Trophoblast cell (in vitro differentiated cells and primary cell): ENCODE measurements at regions not wholly inside any gene's neighbourhood (a gene's known extent, or its start where the extent isn't known, plus 50 kb on each side); places are given as distances from the start of the nearest gene placed in this dataset.
"Not testable (repeated sequence)": the region's sequence is repeated elsewhere in the genome, so short reads cannot be mapped to it uniquely, and the experiment has no call there.

Experiments used
- DNase-seq, 2 donors: peaks; one replicate each; pipeline ENCODE4 v3.0.0-alpha.2; 2016
- H2AFZ ChIP-seq: 2 replicates; pipeline ENCODE4 v1.6.1; 2013; ENCODE audit warnings: low read length, moderate library complexity, mild to moderate bottlenecking; ENCODE audit not compliant: insufficient read depth, poor library complexity
- H2AK5ac ChIP-seq: 2 replicates; pipeline ENCODE4 v1.6.1; 2013; ENCODE audit warnings: mild to moderate bottlenecking, low read length
- H2BK120ac ChIP-seq: 2 replicates; pipeline ENCODE4 v1.6.1; 2013; ENCODE audit warnings: low read length, mild to moderate bottlenecking, moderate library complexity; ENCODE audit not compliant: insufficient read depth, poor library complexity
- H2BK12ac ChIP-seq: 2 replicates; pipeline ENCODE4 v1.6.1; 2013; ENCODE audit warnings: mild to moderate bottlenecking, low read length, moderate library complexity
- H2BK5ac ChIP-seq: 2 replicates; pipeline ENCODE4 v1.6.1; 2013; ENCODE audit warnings: low read length, low read depth, moderate library complexity, mild to moderate bottlenecking; ENCODE audit not compliant: poor library complexity
- H3K14ac ChIP-seq: 2 replicates; pipeline ENCODE4 v1.6.1; 2013; ENCODE audit warnings: mild to moderate bottlenecking, low read length
- H3K18ac ChIP-seq: 2 replicates; pipeline ENCODE4 v1.6.1; 2013; ENCODE audit warnings: mild to moderate bottlenecking, low read length
- H3K23ac ChIP-seq: 2 replicates; pipeline ENCODE4 v1.6.1; 2013; ENCODE audit warnings: low read length
- H3K27ac ChIP-seq: 2 replicates; pipeline ENCODE4 v1.5.1; 2013; ENCODE audit warnings: low read depth, mild to moderate bottlenecking, inconsistent platforms, low read length, moderate library complexity
- H3K27me3 ChIP-seq: 2 replicates; pipeline ENCODE4 v1.6.1; 2013; ENCODE audit warnings: inconsistent platforms, mild to moderate bottlenecking, low read length, moderate library complexity; ENCODE audit not compliant: insufficient read depth
- H3K36me3 ChIP-seq, 2 experiments: 1 replicate in 1 of 2; 2 replicates in 1 of 2; pipeline ENCODE4 v1.6.1; 2013; ENCODE audit warnings: low read length in 2 of 2, mild to moderate bottlenecking in 2 of 2, moderate library complexity in 1 of 2; ENCODE audit not compliant: insufficient read depth in 2 of 2, control insufficient read depth in 1 of 2
- H3K4ac ChIP-seq: 2 replicates; pipeline ENCODE4 v1.6.1; 2013; ENCODE audit warnings: low read depth, mild to moderate bottlenecking, low read length, moderate library complexity
- H3K4me1 ChIP-seq, 2 experiments: 1 replicate in 1 of 2; 2 replicates in 1 of 2; pipeline ENCODE4 v1.6.1; 2013; ENCODE audit warnings: low read length in 2 of 2, mild to moderate bottlenecking in 2 of 2, moderate library complexity in 1 of 2; ENCODE audit not compliant: insufficient read depth in 2 of 2, control insufficient read depth in 1 of 2
- H3K4me2 ChIP-seq: 2 replicates; pipeline ENCODE4 v1.6.1; 2013; ENCODE audit warnings: inconsistent platforms, mild to moderate bottlenecking, low read length, moderate library complexity
- H3K4me3 ChIP-seq: 2 replicates; pipeline ENCODE4 v1.5.1; 2013; ENCODE audit warnings: mild to moderate bottlenecking, low read depth, low read length, inconsistent platforms
- H3K79me1 ChIP-seq: one replicate; pipeline ENCODE4 v1.6.1; 2013; ENCODE audit warnings: low read length
- H3K79me2 ChIP-seq: 2 replicates; pipeline ENCODE4 v1.6.1; 2013; ENCODE audit warnings: low read length, mild to moderate bottlenecking; ENCODE audit not compliant: control insufficient read depth, insufficient read depth, poor library complexity
- H3K9ac ChIP-seq: 2 replicates; pipeline ENCODE4 v1.6.1; 2013; ENCODE audit warnings: mild to moderate bottlenecking, low read length
- H3K9me3 ChIP-seq: 2 replicates; pipeline ENCODE4 v1.6.1; 2013; ENCODE audit warnings: low read depth, mild to moderate bottlenecking, control low read depth, inconsistent platforms, low read length; ENCODE audit not compliant: insufficient read depth
- H4K12ac ChIP-seq: 2 replicates; pipeline ENCODE4 v1.6.1; 2013; ENCODE audit warnings: low read depth, mild to moderate bottlenecking, low read length, moderate library complexity
- H4K8ac ChIP-seq: 2 replicates; pipeline ENCODE4 v1.6.1; 2013; ENCODE audit warnings: low read depth, mild to moderate bottlenecking, low read length, moderate library complexity
- H4K91ac ChIP-seq: one replicate; pipeline ENCODE4 v1.6.1; 2013; ENCODE audit warnings: low read depth, mild to moderate bottlenecking, low read length, moderate library complexity
- WGBS: extraction: QIAGEN DNeasy Blood & Tissue Kit; methylation state at CpG from one replicate; pipeline ENCODE4 v1.1.7; 2013; ENCODE audit warnings: missing lambda C conversion rate; ENCODE audit not compliant: insufficient read length, insufficient coverage; ENCODE audit errors: extremely low coverage; 5-methylcytosine and 5-hydroxymethylcytosine counted together

DNA sequence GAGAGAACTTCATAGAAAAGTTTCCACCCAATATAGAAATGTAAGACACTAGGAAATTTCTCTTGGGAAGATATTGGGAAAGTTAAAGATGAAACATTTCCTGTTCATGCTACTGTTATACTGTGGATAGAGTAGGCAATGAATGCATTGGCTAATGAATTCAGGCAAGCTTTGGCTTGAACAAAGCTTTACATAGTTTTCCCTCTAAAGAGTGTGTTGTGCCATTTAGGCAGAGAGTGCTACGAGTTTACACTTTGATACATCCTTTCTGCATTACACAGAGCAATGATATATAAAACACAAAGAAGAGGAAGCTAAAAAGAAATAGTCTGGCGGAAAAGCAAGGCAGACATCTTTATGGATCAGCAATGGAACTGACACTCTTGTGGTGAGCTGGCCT is 125.9 kb upstream of the SHH start:
- Histone ChIP-seq H3K14ac (no peak overlapping the region), H3K18ac (no peak overlapping the region), H3K9ac (no peak overlapping the region), H2BK120ac (no peak overlapping the region), H2AFZ (no peak overlapping the region), H4K91ac (no peak overlapping the region), H3K23ac (no peak overlapping the region), H3K4ac (no peak overlapping the region), H3K4me2 (no peak overlapping the region), H3K9me3 (peaks cover 11% of the 10 kb centered on the region), H3K79me2 (no peaks in the 10 kb centered on the region), H2AK5ac (no peak overlapping the region), H3K27me3 (no peaks in the 10 kb centered on the region), H2BK12ac (no peak overlapping the region), H3K36me3 (no peaks in the 10 kb centered on the region), H3K27ac (no peak overlapping the region), H4K8ac (no peak overlapping the region), H3K4me3 (no peak overlapping the region), H3K4me1 (no peaks in the 10 kb centered on the region), H2BK5ac (no peak overlapping the region), H3K79me1 (no peaks in the 10 kb centered on the region), H4K12ac (no peak overlapping the region)
- WGBS: no CpG with 5 or more reads among the region's 2 CpGs
- no peak for DNase-seq

DNA sequence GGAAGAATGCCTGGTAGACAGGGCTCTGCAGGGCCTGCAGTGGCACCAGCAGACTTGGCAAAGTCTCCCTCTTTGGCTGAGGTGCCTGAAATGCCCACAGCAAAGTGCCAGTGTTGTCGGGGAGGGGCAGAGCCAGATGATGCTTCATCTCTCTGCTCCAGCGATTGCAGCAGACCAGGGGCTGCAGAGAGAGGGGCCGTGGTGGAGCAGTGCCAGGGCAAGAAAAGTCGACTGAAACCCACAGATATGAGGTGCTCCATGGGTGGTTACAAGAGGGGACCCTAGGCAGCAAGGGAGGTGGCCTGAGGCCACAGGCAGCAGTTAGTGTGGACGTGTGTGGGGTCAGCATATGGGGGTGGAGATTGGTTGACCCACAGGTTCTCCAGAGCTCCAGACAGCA is 123.5 kb upstream of the SHH start:
- no peaks in the 10 kb centered on the region for H3K4me1 ChIP-seq
- no peak for DNase-seq
- no peak overlapping the region for H3K9ac ChIP-seq
- H2AK5ac ChIP-seq: no peak overlapping the region
- no peak overlapping the region for H2AFZ ChIP-seq
- H4K12ac ChIP-seq: no peak overlapping the region
- H3K23ac ChIP-seq: no peak overlapping the region
- H3K79me2 ChIP-seq: no peaks in the 10 kb centered on the region
- H3K4me3 ChIP-seq: no peak overlapping the region
- H4K91ac ChIP-seq: no peak overlapping the region
- no peak overlapping the region for H3K4ac ChIP-seq
- H3K79me1 ChIP-seq: no peaks in the 10 kb centered on the region
- no peak overlapping the region for H2BK5ac ChIP-seq
- no peak overlapping the region for H2BK12ac ChIP-seq
- H3K18ac ChIP-seq: no peak overlapping the region
- no peak overlapping the region for H2BK120ac ChIP-seq
- H3K36me3 ChIP-seq: no peaks in the 10 kb centered on the region
- peaks cover 12% of the 10 kb centered on the region for H3K9me3 ChIP-seq
- H4K8ac ChIP-seq: no peak overlapping the region
- no peak overlapping the region for H3K14ac ChIP-seq
- no peak overlapping the region for H3K4me2 ChIP-seq
- H3K27me3 ChIP-seq: no peaks in the 10 kb centered on the region
- no CpG with 5 or more reads among the region's 5 CpGs for WGBS
- H3K27ac ChIP-seq: no peak overlapping the region

DNA sequence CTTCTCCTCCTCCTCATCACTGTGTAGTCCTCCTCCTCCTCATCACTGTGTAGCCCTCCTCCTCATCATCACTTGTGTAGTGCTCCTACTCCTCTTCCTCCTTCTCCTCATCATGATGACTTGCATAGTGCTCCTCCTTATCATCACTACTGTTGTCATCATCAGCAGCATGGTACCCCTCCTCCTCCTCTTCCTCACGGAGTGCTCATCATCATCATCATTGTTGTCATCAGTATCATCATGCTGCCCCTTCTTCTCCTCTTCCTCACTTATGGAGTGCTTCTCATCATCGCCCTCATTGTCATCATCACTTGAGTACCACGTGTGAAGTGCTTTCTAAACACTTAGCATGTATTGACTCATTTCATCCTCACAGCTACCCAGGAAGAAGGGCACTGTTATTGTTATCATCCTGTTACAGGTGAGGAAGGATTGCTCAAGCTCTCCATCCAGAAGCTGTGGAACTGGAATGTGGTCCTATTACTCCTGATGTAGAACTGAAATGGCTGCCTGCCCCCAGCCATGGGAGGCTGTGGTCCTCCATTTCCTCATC is 122.8 kb upstream of the SHH start:
- Histone ChIP-seq H3K36me3 (no peaks in the 10 kb centered on the region), H3K18ac (no peak overlapping the region), H3K79me2 (no peaks in the 10 kb centered on the region), H2BK120ac (no peak overlapping the region), H4K91ac (no peak overlapping the region), H2BK5ac (no peak overlapping the region), H4K12ac (no peak overlapping the region), H3K79me1 (no peaks in the 10 kb centered on the region), H3K23ac (no peak overlapping the region), H2BK12ac (no peak overlapping the region), H3K4me3 (no peak overlapping the region), H3K9ac (no peak overlapping the region), H3K27me3 (no peaks in the 10 kb centered on the region), H2AFZ (no peak overlapping the region), H3K27ac (no peak overlapping the region), H3K4me2 (no peak overlapping the region), H3K14ac (no peak overlapping the region), H2AK5ac (no peak overlapping the region), H3K4ac (no peak overlapping the region), H4K8ac (no peak overlapping the region), H3K4me1 (no peaks in the 10 kb centered on the region), H3K9me3 (peaks cover 12% of the 10 kb centered on the region)
- no CpG with 5 or more reads among the region's 3 CpGs for WGBS
- DNase-seq: no peak

DNA sequence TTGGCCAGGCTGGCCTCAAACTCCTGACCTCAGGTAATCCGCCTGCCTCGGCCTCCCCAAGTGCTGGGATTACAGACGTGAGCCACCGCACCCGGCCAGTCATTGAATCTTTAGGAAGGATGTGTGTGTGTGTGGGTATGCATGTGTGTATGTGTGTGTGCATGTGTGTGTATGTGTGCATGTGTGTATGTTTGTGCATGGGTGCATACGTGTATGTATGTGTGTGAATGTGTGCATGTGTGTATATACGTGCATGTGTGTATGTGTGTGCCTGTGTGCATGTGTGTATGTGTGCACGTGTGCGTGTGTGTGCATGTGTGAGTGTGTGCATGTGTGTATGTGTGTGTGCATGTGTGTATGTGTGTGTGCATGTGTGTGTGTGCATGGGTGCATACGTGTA is 120.1 kb upstream of the SHH start:
- H3K4me2 ChIP-seq, H2BK12ac ChIP-seq, H2AFZ ChIP-seq, H3K23ac ChIP-seq, H3K36me3 ChIP-seq, H4K8ac ChIP-seq, H3K4me1 ChIP-seq, H3K4me3 ChIP-seq, H3K9ac ChIP-seq, H2AK5ac ChIP-seq, H4K91ac ChIP-seq, H3K79me1 ChIP-seq, H3K79me2 ChIP-seq, H2BK120ac ChIP-seq, H3K18ac ChIP-seq, H4K12ac ChIP-seq, H3K14ac ChIP-seq, H3K27ac ChIP-seq, H3K27me3 ChIP-seq, H3K4ac ChIP-seq, H2BK5ac ChIP-seq, DNase-seq: not testable (repeated sequence)
- H3K9me3 ChIP-seq: peaks cover 13% of the 10 kb centered on the region
- no CpG with 5 or more reads among the region's 10 CpGs for WGBS
